OCI-M2 (cell line): ENCODE measurements at regions not wholly inside any gene's neighbourhood (a gene's known extent, or its start where the extent isn't known, plus 50 kb on each side); places are given as distances from the start of the nearest gene placed in this dataset.

Source experiments
- DNase-seq: peaks from one replicate; lab custom pipeline; 2025; ENCODE audit not compliant: unreplicated experiment; lab: John Stamatoyannopoulos, UW

- DNase-seq = no peak
These were observed 167.8 kb downstream of the RAB28 start for GRCh38 chr4:13316354-13316753.

GRCh38 chr4:13313856-13314255 lies 170.3 kb downstream of the RAB28 start:
- DNase-seq = no peak

GRCh38 chr4:13312264-13312663 lies 171.9 kb downstream of the RAB28 start:
- no peak for DNase-seq

DNA sequence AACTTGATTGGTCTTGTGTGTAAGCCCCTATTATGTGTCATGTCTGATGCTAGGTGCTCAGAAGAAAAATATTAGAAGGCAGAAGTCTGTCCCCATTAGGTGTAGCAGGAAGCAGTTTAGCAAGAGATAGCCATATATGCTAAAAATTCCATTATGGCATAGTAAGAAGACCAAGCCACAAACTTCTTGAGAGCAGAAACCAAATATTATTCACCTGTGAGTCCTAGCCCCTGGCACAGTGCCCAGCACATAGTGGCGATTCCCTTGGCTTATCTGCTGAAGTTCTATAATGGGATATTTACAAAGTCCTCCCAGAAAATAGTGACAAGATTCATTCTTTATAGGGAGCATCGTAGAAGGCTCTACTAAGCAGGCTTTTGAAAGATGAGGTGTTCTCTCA lies 174.4 kb downstream of the RAB28 start:
- no peak for DNase-seq

- no peak for DNase-seq
These were observed 177.8 kb downstream of the RAB28 start for GRCh38 chr4:13306356-13306755.

GRCh38 chr4:13302876-13303275 lies 181.3 kb downstream of the RAB28 start:
- no peak for DNase-seq

DNA sequence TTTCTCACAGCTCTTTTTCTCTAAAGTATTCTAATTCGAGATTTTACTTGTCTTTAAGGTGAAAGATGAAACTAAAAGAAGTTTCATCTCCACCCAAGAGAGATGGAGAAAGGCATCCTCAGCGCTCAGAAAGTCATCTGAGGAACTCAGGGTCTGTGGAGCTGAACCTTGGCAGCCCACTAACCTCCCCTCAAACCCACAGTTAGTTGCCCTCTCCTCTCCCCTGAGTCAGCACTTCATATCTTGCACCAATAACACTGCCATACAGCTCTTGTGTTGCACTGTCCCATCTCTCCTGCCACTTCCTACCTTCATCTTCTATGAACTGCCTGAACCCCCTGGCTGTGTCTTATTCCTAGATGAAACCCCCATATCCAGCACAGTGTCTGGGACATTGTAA lies 184.8 kb downstream of the RAB28 start:
- no peak for DNase-seq

GRCh38 chr4:13298655-13299054 lies 185.5 kb downstream of the RAB28 start:
- no peak for DNase-seq

DNA sequence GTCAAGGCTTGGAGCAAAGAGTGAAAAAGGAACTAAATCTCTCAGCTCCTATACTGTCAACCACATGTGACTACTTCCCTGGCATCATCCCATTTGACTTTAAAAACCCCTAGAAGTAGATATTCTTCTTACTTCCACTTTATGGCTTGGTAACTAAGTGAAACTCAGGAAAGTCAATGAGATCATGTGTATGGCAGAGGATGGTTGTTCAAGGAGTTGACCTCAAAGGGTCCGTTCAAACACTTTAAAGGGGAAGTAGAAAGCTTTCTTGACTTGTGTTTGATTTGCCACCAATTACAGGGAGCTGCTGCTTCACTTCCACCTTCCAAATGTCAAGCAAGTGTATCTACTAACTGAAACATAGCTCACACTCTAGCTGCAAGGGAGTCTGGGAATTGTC lies 187.2 kb downstream of the RAB28 start:
- no peak for DNase-seq

DNA sequence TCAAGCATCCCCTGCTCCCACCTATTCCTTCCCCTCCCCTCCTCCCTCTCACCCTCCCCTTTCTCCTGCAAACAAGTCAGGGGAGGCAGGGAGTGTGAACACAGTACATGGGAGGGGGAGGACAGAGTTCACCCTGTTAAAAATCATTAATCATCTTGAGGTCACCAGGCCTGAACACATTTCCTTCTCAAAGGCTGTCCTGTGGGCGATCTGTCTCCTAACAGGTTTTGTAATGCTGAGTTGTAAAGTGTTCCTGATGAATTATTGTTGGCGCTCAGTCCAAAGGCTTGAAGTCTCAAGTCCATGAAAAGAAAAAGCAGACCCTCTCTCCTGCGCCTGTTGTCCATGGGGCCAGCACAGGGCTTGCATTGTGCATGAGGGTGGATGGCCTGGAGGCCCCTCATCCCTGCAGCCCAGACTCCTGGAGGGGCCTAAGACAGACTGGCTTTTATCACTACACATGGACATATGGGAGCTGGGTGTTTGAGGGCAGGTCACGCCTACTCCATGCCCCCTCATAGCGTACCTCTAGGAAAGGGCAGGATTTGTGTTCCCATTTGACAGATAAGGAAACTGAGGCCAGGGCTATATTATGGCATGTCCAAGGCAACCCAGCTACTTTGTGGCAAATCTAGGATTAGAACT lies 189.1 kb downstream of the RAB28 start:
- DNase-seq = no peak

DNA sequence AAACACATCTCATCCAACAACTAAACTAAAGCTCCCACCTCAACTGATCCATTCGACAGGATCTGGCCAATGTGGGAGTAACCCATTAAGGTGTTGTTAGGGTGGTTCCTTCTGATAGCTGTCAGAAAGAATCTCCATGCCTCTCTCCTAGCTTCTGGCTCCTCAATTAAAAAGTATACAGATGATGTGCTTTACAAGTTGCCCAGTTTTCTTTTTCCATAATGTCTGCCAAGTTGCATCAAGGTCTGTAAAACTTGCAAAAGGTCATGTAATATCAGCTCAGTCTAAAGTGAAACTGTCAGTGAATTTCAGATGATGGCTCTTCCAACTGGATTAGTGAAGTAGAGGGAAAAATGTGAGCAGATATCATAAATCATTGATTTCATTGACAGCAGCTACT lies 191.8 kb downstream of the RAB28 start:
- no peak for DNase-seq

DNA sequence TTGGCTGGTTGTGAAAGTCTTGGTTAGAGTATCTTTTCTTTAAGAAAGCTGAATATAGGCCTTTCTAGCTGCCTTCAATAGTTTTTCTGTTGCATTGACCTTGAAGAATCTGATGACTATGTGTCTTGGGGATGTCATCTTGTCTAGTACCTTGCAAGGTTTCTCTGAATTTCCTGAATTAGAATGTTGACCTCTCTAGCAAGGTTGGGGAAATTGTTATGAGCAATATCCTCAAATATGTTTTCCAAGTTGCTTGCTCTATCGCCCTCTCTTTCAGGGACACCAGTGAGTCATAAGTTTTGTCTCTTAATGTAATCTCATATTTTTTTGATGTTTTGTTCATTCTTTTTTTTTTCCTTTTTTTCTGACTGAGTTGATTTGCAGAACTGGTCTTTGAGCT lies 194.7 kb downstream of the RAB28 start:
- DNase-seq = no peak

GRCh38 chr4:13285336-13285735 lies 198.8 kb downstream of the RAB28 start:
- DNase-seq = no peak

- DNase-seq = no peak
These were observed 199.2 kb downstream of the RAB28 start for GRCh38 chr4:13284932-13285331.

DNA sequence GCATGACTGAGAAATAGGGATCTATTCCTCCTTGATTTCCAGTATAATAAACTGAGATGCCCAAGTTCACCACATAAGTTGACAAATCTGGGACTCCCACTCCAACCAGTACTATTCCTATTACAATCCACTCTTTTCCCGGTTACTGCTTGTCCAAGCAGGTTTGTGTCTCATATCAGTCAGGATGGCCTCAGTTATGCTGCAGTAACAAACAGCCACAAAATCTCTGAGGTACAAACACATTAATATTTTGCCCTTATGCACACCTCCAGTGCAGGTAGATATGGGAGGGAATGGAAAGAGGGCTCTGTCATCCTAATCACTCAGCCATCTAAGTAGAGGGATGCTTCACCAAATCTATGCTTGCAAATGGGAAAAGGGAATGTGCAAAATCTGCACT lies 207.8 kb downstream of the RAB28 start:
- DNase-seq = no peak

DNA sequence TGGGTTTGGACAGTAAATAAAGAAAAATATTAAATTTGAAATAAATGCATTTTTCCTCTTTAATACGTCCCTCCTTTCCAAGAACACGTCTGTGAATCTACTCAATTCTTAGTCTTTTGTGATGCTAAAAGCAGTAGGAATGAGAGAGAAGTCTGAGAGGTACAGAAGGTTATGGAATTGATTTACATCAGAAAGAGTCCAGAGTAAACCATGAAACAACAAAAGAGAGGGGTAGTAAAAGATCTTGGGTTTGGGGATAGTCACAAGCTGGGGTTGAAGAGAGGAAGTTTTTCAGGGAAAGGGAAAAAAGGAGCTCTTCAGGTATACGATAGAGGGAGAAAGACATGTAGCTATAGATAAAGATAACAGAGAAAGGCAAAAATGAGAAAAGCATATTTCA lies 215.4 kb downstream of the RAB28 start:
- DNase-seq = no peak

GRCh38 chr4:13268165-13268564 lies 216.0 kb downstream of the RAB28 start:
- no peak for DNase-seq

DNA sequence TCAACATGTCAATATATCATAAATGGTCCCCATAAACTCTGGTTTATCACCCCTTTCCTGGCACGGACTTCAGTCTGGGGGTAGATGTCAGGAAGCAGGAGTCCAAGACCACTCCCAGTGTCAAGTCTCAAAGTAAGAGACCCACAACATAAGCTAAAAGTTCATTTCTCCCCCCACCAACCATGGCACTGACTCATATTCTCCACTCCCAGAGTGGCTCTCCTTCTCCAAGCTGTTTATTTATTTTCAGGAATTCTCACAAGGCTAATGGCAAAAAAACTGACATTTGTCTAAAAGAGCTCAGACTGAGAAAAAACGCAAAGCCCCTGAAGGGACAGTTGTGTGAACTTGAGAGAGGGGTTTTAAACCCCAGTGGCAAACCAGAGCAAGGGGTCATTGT lies 217.0 kb downstream of the RAB28 start:
- DNase-seq = no peak

DNA sequence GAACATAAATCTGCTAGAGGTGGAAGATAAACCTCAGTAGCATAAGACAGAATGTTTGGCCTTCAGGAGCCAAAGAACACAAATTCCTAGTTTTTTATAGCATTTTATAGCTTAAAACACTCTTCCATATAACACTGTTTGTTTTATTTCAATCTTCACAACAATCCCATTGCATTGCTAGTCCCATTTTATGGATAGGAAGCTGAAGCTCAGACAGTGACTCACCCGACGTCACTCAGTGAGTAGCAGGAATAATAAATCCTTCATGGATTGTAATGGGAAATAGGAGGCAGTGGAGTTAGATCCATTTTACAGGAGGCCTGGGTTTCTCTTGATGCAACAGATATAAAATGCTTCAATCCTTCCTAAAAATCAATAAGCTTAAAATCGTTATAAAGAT lies 217.5 kb downstream of the RAB28 start:
- DNase-seq = no peak

DNA sequence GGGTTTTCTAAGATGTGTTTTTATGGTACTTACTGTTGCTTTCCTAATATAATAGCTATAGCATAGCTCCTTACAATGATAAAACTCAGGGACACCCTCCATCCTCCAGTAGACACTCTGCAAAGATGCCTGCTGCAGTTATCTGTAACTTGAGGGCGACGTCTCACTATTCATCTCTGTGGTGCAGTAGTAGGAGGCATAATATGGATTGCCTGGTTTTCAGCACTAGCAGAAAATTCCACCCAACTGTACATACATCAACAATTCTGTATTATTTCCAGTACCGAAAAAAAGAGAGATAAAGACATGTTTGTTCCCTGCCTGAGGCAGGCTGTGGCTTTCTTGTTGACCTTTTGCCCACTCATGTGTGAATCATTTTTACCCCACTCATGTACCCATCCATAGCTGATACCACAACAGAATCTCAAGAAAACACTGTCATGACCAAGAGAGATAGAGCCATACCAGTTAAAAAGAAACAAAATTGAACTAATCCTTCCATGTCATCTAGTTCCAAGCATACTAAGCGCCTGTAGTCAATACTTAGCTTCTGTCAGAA lies 220.1 kb downstream of the RAB28 start:
- no peak for DNase-seq

GRCh38 chr4:13262816-13263215 lies 221.3 kb downstream of the RAB28 start:
- no peak for DNase-seq

DNA sequence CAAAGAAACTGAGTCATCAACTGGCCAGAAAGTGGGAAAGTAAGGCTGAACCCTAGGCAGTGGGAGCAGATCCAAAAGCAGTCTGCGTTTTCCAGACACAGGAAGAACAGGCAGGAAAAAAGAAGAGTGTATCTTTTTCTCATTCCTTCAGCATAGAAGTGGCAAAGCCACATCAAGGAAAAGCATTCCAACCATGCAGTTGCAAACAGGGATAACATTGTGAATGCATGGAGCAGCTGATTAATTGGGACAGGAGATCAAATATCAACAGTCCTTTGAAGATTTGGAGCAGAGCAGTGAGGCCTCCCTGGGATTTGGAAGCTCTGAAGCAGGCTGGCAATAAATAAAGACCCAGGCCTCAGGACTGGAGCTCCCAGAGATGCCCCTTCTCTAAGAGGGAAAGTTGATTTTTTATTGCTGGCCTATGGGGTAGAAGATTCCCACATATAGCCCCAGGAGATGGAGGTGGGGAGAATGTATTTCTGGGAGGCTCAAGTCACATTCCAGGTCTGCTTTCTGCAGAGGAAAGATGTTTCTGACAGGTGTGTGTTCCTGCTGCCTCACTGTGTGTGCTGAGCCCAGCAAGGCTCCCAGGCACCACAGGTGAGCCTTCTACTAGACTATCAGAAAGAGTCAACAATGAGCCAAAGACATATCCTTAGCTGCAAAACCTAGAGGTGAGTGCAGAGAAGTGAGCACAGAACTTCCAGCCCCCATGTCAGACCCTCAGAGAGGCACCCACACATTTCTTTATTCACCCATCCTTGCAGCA lies 222.5 kb downstream of the RAB28 start:
- no peak for DNase-seq

- no peak for DNase-seq
These were observed 223.6 kb downstream of the RAB28 start for GRCh38 chr4:13260513-13260912.
